Trophoblast cell (in vitro differentiated cells and primary cell): ENCODE measurements at regions not wholly inside any gene's neighbourhood (a gene's known extent, or its start where the extent isn't known, plus 50 kb on each side); places are given as distances from the start of the nearest gene placed in this dataset.

ENCODE experiments used
- DNase-seq, 2 donors: peaks; one replicate each; pipeline ENCODE4 v3.0.0-alpha.2; 2016
- H2AFZ ChIP-seq: 2 replicates; pipeline ENCODE4 v1.6.1; 2013; ENCODE audit warnings: low read length, moderate library complexity, mild to moderate bottlenecking; ENCODE audit not compliant: insufficient read depth, poor library complexity
- H2AK5ac ChIP-seq: 2 replicates; pipeline ENCODE4 v1.6.1; 2013; ENCODE audit warnings: mild to moderate bottlenecking, low read length
- H2BK120ac ChIP-seq: 2 replicates; pipeline ENCODE4 v1.6.1; 2013; ENCODE audit warnings: low read length, mild to moderate bottlenecking, moderate library complexity; ENCODE audit not compliant: insufficient read depth, poor library complexity
- H2BK12ac ChIP-seq: 2 replicates; pipeline ENCODE4 v1.6.1; 2013; ENCODE audit warnings: mild to moderate bottlenecking, low read length, moderate library complexity
- H2BK5ac ChIP-seq: 2 replicates; pipeline ENCODE4 v1.6.1; 2013; ENCODE audit warnings: low read length, low read depth, moderate library complexity, mild to moderate bottlenecking; ENCODE audit not compliant: poor library complexity
- H3K14ac ChIP-seq: 2 replicates; pipeline ENCODE4 v1.6.1; 2013; ENCODE audit warnings: mild to moderate bottlenecking, low read length
- H3K18ac ChIP-seq: 2 replicates; pipeline ENCODE4 v1.6.1; 2013; ENCODE audit warnings: mild to moderate bottlenecking, low read length
- H3K23ac ChIP-seq: 2 replicates; pipeline ENCODE4 v1.6.1; 2013; ENCODE audit warnings: low read length
- H3K27ac ChIP-seq: 2 replicates; pipeline ENCODE4 v1.5.1; 2013; ENCODE audit warnings: low read depth, mild to moderate bottlenecking, inconsistent platforms, low read length, moderate library complexity
- H3K27me3 ChIP-seq: 2 replicates; pipeline ENCODE4 v1.6.1; 2013; ENCODE audit warnings: inconsistent platforms, mild to moderate bottlenecking, low read length, moderate library complexity; ENCODE audit not compliant: insufficient read depth
- H3K36me3 ChIP-seq, 2 experiments: 1 replicate in 1 of 2; 2 replicates in 1 of 2; pipeline ENCODE4 v1.6.1; 2013; ENCODE audit warnings: low read length in 2 of 2, mild to moderate bottlenecking in 2 of 2, moderate library complexity in 1 of 2; ENCODE audit not compliant: insufficient read depth in 2 of 2, control insufficient read depth in 1 of 2
- H3K4ac ChIP-seq: 2 replicates; pipeline ENCODE4 v1.6.1; 2013; ENCODE audit warnings: low read depth, mild to moderate bottlenecking, low read length, moderate library complexity
- H3K4me1 ChIP-seq, 2 experiments: 1 replicate in 1 of 2; 2 replicates in 1 of 2; pipeline ENCODE4 v1.6.1; 2013; ENCODE audit warnings: low read length in 2 of 2, mild to moderate bottlenecking in 2 of 2, moderate library complexity in 1 of 2; ENCODE audit not compliant: insufficient read depth in 2 of 2, control insufficient read depth in 1 of 2
- H3K4me2 ChIP-seq: 2 replicates; pipeline ENCODE4 v1.6.1; 2013; ENCODE audit warnings: inconsistent platforms, mild to moderate bottlenecking, low read length, moderate library complexity
- H3K4me3 ChIP-seq: 2 replicates; pipeline ENCODE4 v1.5.1; 2013; ENCODE audit warnings: mild to moderate bottlenecking, low read depth, low read length, inconsistent platforms
- H3K79me1 ChIP-seq: one replicate; pipeline ENCODE4 v1.6.1; 2013; ENCODE audit warnings: low read length
- H3K79me2 ChIP-seq: 2 replicates; pipeline ENCODE4 v1.6.1; 2013; ENCODE audit warnings: low read length, mild to moderate bottlenecking; ENCODE audit not compliant: control insufficient read depth, insufficient read depth, poor library complexity
- H3K9ac ChIP-seq: 2 replicates; pipeline ENCODE4 v1.6.1; 2013; ENCODE audit warnings: mild to moderate bottlenecking, low read length
- H3K9me3 ChIP-seq: 2 replicates; pipeline ENCODE4 v1.6.1; 2013; ENCODE audit warnings: low read depth, mild to moderate bottlenecking, control low read depth, inconsistent platforms, low read length; ENCODE audit not compliant: insufficient read depth
- H4K12ac ChIP-seq: 2 replicates; pipeline ENCODE4 v1.6.1; 2013; ENCODE audit warnings: low read depth, mild to moderate bottlenecking, low read length, moderate library complexity
- H4K8ac ChIP-seq: 2 replicates; pipeline ENCODE4 v1.6.1; 2013; ENCODE audit warnings: low read depth, mild to moderate bottlenecking, low read length, moderate library complexity
- H4K91ac ChIP-seq: one replicate; pipeline ENCODE4 v1.6.1; 2013; ENCODE audit warnings: low read depth, mild to moderate bottlenecking, low read length, moderate library complexity
- WGBS: extraction: QIAGEN DNeasy Blood & Tissue Kit; methylation state at CpG from one replicate; pipeline ENCODE4 v1.1.7; 2013; ENCODE audit warnings: missing lambda C conversion rate; ENCODE audit not compliant: insufficient read length, insufficient coverage; ENCODE audit errors: extremely low coverage; 5-methylcytosine and 5-hydroxymethylcytosine counted together

DNA sequence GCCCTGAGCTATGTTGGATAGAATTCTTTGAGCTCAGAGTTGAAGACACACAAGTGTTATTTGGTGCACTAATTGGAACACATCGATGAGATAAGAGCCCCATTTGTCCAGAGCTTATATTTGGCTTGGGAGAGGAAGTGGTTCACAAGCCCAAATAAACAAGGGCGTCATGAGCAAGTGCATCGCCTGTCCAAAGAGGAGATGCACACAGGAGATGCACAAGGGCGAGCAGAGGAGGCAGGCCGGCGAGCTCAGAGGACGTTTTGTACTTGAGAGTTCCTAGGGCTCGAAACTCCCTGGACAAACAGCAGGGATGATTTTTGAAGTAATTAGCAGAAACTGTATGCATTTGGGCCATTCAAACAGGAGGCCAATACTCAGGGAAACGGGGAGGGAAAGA, 212.8 kb upstream of the IRX1 start:
- Histone ChIP-seq H3K4me2 (no peak overlapping the region), H3K27me3 (no peaks in the 10 kb centered on the region), H3K79me2 (no peaks in the 10 kb centered on the region), H3K27ac (no peak overlapping the region), H3K18ac (no peak overlapping the region), H2BK120ac (no peak overlapping the region), H4K91ac (no peak overlapping the region), H3K4me3 (no peak overlapping the region), H3K14ac (no peak overlapping the region), H3K4ac (no peak overlapping the region), H4K8ac (no peak overlapping the region), H4K12ac (no peak overlapping the region), H3K9ac (no peak overlapping the region), H3K79me1 (no peaks in the 10 kb centered on the region), H3K4me1 (no peaks in the 10 kb centered on the region), H3K23ac (no peak overlapping the region), H2AFZ (no peak overlapping the region), H2AK5ac (no peak overlapping the region), H2BK12ac (no peak overlapping the region), H3K9me3 (peaks cover 2% of the 10 kb centered on the region), H3K36me3 (no peaks in the 10 kb centered on the region), H2BK5ac (no peak overlapping the region)
- DNase-seq, result no peak
- WGBS, result no CpG with 5 or more reads among the region's 9 CpGs

- WGBS, result no CpG with 5 or more reads among the region's 10 CpGs
- Histone ChIP-seq H3K18ac (no peak overlapping the region), H3K9ac (no peak overlapping the region), H3K9me3 (peaks cover 5% of the 10 kb centered on the region), H3K4ac (no peak overlapping the region), H3K4me3 (no peak overlapping the region), H3K27ac (no peak overlapping the region), H3K36me3 (no peaks in the 10 kb centered on the region), H2BK12ac (no peak overlapping the region), H4K12ac (no peak overlapping the region), H3K79me2 (no peaks in the 10 kb centered on the region), H2AK5ac (no peak overlapping the region), H3K27me3 (no peaks in the 10 kb centered on the region), H2BK120ac (no peak overlapping the region), H3K4me2 (no peak overlapping the region), H3K23ac (no peak overlapping the region), H2BK5ac (no peak overlapping the region), H2AFZ (no peak overlapping the region), H4K91ac (no peak overlapping the region), H3K79me1 (no peaks in the 10 kb centered on the region), H3K14ac (no peak overlapping the region), H3K4me1 (no peaks in the 10 kb centered on the region), H4K8ac (no peak overlapping the region)
- DNase-seq, result no peak
Observed at GRCh38 chr5:3382151-3382550, 213.5 kb upstream of the IRX1 start.

- Histone ChIP-seq H2BK120ac (no peak overlapping the region), H3K4me2 (no peak overlapping the region), H3K23ac (no peak overlapping the region), H3K36me3 (no peaks in the 10 kb centered on the region), H3K18ac (no peak overlapping the region), H3K27me3 (no peaks in the 10 kb centered on the region), H2BK5ac (no peak overlapping the region), H2BK12ac (no peak overlapping the region), H2AK5ac (no peak overlapping the region), H4K91ac (no peak overlapping the region), H3K4me1 (no peaks in the 10 kb centered on the region), H3K79me1 (no peaks in the 10 kb centered on the region), H3K27ac (no peak overlapping the region), H3K9ac (no peak overlapping the region), H3K79me2 (no peaks in the 10 kb centered on the region), H4K8ac (no peak overlapping the region), H4K12ac (no peak overlapping the region), H3K14ac (no peak overlapping the region), H3K4ac (no peak overlapping the region), H2AFZ (no peak overlapping the region), H3K9me3 (peaks cover 5% of the 10 kb centered on the region), H3K4me3 (no peak overlapping the region)
- no CpG with 5 or more reads among the region's 15 CpGs for WGBS
- DNase-seq, result no peak
Observed at GRCh38 chr5:3381206-3381825, 214.3 kb upstream of the IRX1 start.

DNA sequence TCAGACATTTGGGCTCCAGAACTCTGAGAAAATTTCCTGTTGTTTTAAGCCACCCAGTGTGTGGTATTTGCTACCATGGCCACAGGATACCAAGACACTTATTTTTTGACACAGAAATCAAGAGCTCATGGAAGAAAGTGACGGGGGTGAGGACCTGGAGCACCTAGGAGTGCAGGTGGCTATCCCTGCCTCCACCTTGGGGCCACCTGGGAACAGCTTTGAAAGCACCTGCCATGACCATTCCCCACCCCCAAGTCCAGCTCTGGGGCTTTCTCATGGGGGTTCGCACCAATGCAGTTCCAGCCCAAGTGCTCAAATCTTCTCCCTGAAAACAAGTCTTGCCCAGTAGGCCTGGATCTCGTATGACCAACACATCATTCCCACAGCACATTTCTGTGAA, 214.9 kb upstream of the IRX1 start:
- H2AFZ ChIP-seq, result no peak overlapping the region
- no peak overlapping the region for H2BK120ac ChIP-seq
- H3K9ac ChIP-seq, result no peak overlapping the region
- no peak overlapping the region for H3K18ac ChIP-seq
- H3K4me1 ChIP-seq, result no peaks in the 10 kb centered on the region
- no peak overlapping the region for H3K14ac ChIP-seq
- DNase-seq, result no peak
- no peak overlapping the region for H3K27ac ChIP-seq
- H4K91ac ChIP-seq, result no peak overlapping the region
- H3K4me2 ChIP-seq, result no peak overlapping the region
- H3K79me1 ChIP-seq, result no peaks in the 10 kb centered on the region
- no peak overlapping the region for H4K8ac ChIP-seq
- H3K4ac ChIP-seq, result no peak overlapping the region
- no peaks in the 10 kb centered on the region for H3K36me3 ChIP-seq
- H3K79me2 ChIP-seq, result no peaks in the 10 kb centered on the region
- H4K12ac ChIP-seq, result no peak overlapping the region
- H2BK5ac ChIP-seq, result no peak overlapping the region
- peaks cover 5% of the 10 kb centered on the region for H3K9me3 ChIP-seq
- no CpG with 5 or more reads among the region's 3 CpGs for WGBS
- H3K27me3 ChIP-seq, result no peaks in the 10 kb centered on the region
- H3K23ac ChIP-seq, result no peak overlapping the region
- H3K4me3 ChIP-seq, result no peak overlapping the region
- H2AK5ac ChIP-seq, result no peak overlapping the region
- H2BK12ac ChIP-seq, result no peak overlapping the region
